ENCODE measurements at regions not wholly inside any gene's neighbourhood (a gene's known extent, or its start where the extent isn't known, plus 50 kb on each side); places are given as distances from the start of the nearest gene placed in this dataset.

- Histone ChIP-seq H3K27ac (ENCODE audit: poor library complexity, severe bottlenecking) (no peak overlapping the region), H3K9me3 (ENCODE audit: severe bottlenecking) (peaks cover 2% of the 10 kb centered on the region), H3K27me3 (ENCODE audit: insufficient read depth, poor library complexity, severe bottlenecking) (peaks cover 2% of the 10 kb centered on the region), H3K4me3 (ENCODE audit: severe bottlenecking) (no peak overlapping the region), H3K36me3 (ENCODE audit: low read depth) (no peaks in the 10 kb centered on the region), H3K4me1 (ENCODE audit: insufficient read depth, poor library complexity, severe bottlenecking) (no peaks in the 10 kb centered on the region)
- TF ChIP-seq CTCF (IDR thresholded peaks at IDR 0.05; ENCODE audit: poor library complexity, severe bottlenecking): no peak
- ATAC-seq (ENCODE audit: low read depth) (peak; percentile 75), DNase-seq (ENCODE audit: low spot score) (no peak)
Observed at GRCh38 chr15:94910166-94910565, 678.8 kb downstream of the MCTP2 start.

- no peak overlapping the region for H3K27ac ChIP-seq (ENCODE audit: poor library complexity, severe bottlenecking)
- ATAC-seq (ENCODE audit: low read depth) (no peak), DNase-seq (ENCODE audit: low spot score) (no peak)
- no peak overlapping the region for H3K4me3 ChIP-seq (ENCODE audit: severe bottlenecking)
- no peaks in the 10 kb centered on the region for H3K36me3 ChIP-seq (ENCODE audit: low read depth)
- peaks cover 2% of the 10 kb centered on the region for H3K27me3 ChIP-seq (ENCODE audit: insufficient read depth, poor library complexity, severe bottlenecking)
- peaks cover 2% of the 10 kb centered on the region for H3K9me3 ChIP-seq (ENCODE audit: severe bottlenecking)
- no peak for TF ChIP-seq CTCF (IDR thresholded peaks at IDR 0.05; ENCODE audit: poor library complexity, severe bottlenecking)
- H3K4me1 ChIP-seq (ENCODE audit: insufficient read depth, poor library complexity, severe bottlenecking): no peaks in the 10 kb centered on the region
Observed at GRCh38 chr15:94912760-94913159, 681.4 kb downstream of the MCTP2 start.

GRCh38 chr15:94917068-94917467, 685.7 kb downstream of the MCTP2 start:
- Histone ChIP-seq H3K27ac (ENCODE audit: poor library complexity, severe bottlenecking) (no peak overlapping the region), H3K27me3 (ENCODE audit: insufficient read depth, poor library complexity, severe bottlenecking) (no peaks in the 10 kb centered on the region), H3K4me1 (ENCODE audit: insufficient read depth, poor library complexity, severe bottlenecking) (no peaks in the 10 kb centered on the region), H3K9me3 (ENCODE audit: severe bottlenecking) (no peaks in the 10 kb centered on the region), H3K4me3 (ENCODE audit: severe bottlenecking) (no peak overlapping the region), H3K36me3 (ENCODE audit: low read depth) (no peaks in the 10 kb centered on the region)
- no peak for TF ChIP-seq CTCF (IDR thresholded peaks at IDR 0.05; ENCODE audit: poor library complexity, severe bottlenecking)
- DNase-seq (ENCODE audit: low spot score): no peak
- no peak for ATAC-seq (ENCODE audit: low read depth)

GRCh38 chr15:94921936-94922335, 690.6 kb downstream of the MCTP2 start:
- Histone ChIP-seq H3K4me3 (ENCODE audit: severe bottlenecking) (no peak overlapping the region), H3K9me3 (ENCODE audit: severe bottlenecking) (no peaks in the 10 kb centered on the region), H3K4me1 (ENCODE audit: insufficient read depth, poor library complexity, severe bottlenecking) (no peaks in the 10 kb centered on the region), H3K27me3 (ENCODE audit: insufficient read depth, poor library complexity, severe bottlenecking) (no peaks in the 10 kb centered on the region), H3K36me3 (ENCODE audit: low read depth) (no peaks in the 10 kb centered on the region), H3K27ac (ENCODE audit: poor library complexity, severe bottlenecking) (no peak overlapping the region)
- ATAC-seq (ENCODE audit: low read depth) (no peak), DNase-seq (ENCODE audit: low spot score) (no peak)
- no peak for TF ChIP-seq CTCF (IDR thresholded peaks at IDR 0.05; ENCODE audit: poor library complexity, severe bottlenecking)

GRCh38 chr15:94924057-94924456, 692.7 kb downstream of the MCTP2 start:
- H3K4me1 ChIP-seq (ENCODE audit: insufficient read depth, poor library complexity, severe bottlenecking): no peaks in the 10 kb centered on the region
- no peaks in the 10 kb centered on the region for H3K27me3 ChIP-seq (ENCODE audit: insufficient read depth, poor library complexity, severe bottlenecking)
- H3K4me3 ChIP-seq (ENCODE audit: severe bottlenecking): no peak overlapping the region
- no peak for TF ChIP-seq CTCF (IDR thresholded peaks at IDR 0.05; ENCODE audit: poor library complexity, severe bottlenecking)
- DNase-seq (ENCODE audit: low spot score): no peak
- H3K9me3 ChIP-seq (ENCODE audit: severe bottlenecking): no peaks in the 10 kb centered on the region
- no peak for ATAC-seq (ENCODE audit: low read depth)
- H3K27ac ChIP-seq (ENCODE audit: poor library complexity, severe bottlenecking): no peak overlapping the region
- no peaks in the 10 kb centered on the region for H3K36me3 ChIP-seq (ENCODE audit: low read depth)
